ENCODE measurements at regions not wholly inside any gene's neighbourhood (a gene's known extent, or its start where the extent isn't known, plus 50 kb on each side); places are given as distances from the start of the nearest gene placed in this dataset.

- no TSS peak for BruUV-seq (replicated peaks)
- ATAC-seq, result no peak
- H3K27me3 ChIP-seq (replicated peaks in 1 of 2; ENCODE audit: control insufficient read depth in 2 of 2, insufficient read depth in 2 of 2, low read length in 1 of 2), result no peaks in the 10 kb centered on the region
- no peak overlapping the region for H3K9ac ChIP-seq (ENCODE audit: control insufficient read depth, insufficient read depth, low read length)
- no peaks in the 10 kb centered on the region for H3K4me1 ChIP-seq (ENCODE audit: control insufficient read depth, insufficient read depth, low read length)
- H3K79me2 ChIP-seq (ENCODE audit: control insufficient read depth, insufficient read depth, low read length), result no peaks in the 10 kb centered on the region
- no peaks in the 10 kb centered on the region for H4K20me1 ChIP-seq (ENCODE audit: control insufficient read depth, insufficient read depth)
- in situ Hi-C loops (cut with MboI) (no loop called here), intact Hi-C loops (cut with micrococcal nuclease; ENCODE audit: unreplicated experiment) (no loop called here)
- no peak overlapping the region for H3K4me3 ChIP-seq
- no peaks in the 10 kb centered on the region for H3K36me3 ChIP-seq (ENCODE audit: control insufficient read depth in 2 of 2, insufficient read depth in 2 of 2, low read length in 1 of 2)
- no peak overlapping the region for H3K4me2 ChIP-seq (ENCODE audit: control insufficient read depth, insufficient read depth)
- ChIA-PET SMC1A (ENCODE audit: uncharacterized antibody, unreplicated experiment) (interaction anchor here (0.6 kb wide), 1 partner anchor 316 kb away, joined by 3 read pairs; no protein-coding TSS in a partner anchor), POLR2A (no interaction called here), CTCF (no interaction called here), RAD21 (ENCODE audit: unreplicated experiment) (no interaction called here)
- no peak for FAIRE-seq
- no peaks in the 10 kb centered on the region for H3K9me3 ChIP-seq (replicated peaks; ENCODE audit: control insufficient read depth, insufficient read depth, low read length)
- no peak overlapping the region for H3K27ac ChIP-seq (ENCODE audit: control insufficient read depth, insufficient read depth)
- H2AFZ ChIP-seq (ENCODE audit: control insufficient read depth, low read depth, low read length), result no peak overlapping the region
- DNase-seq (ENCODE audit: low read depth, low spot score), result no peak
- TF ChIP-seq EED (IDR thresholded peaks at IDR 0.05; ENCODE audit: low read depth) (no peak), NFYB (IDR thresholded peaks at IDR 0.05; ENCODE audit: insufficient read depth, low read depth, low read length) (no peak), NKRF (conservative IDR thresholded peaks at IDR 0.05) (no peak), BCLAF1 (IDR thresholded peaks at IDR 0.05) (no peak), TARDBP (IDR thresholded peaks at IDR 0.05; ENCODE audit: borderline replicate concordance) (no peak), KAT2A (conservative IDR thresholded peaks at IDR 0.05; ENCODE audit: control insufficient read depth, low read depth, low read length) (no peak), CUX1 (IDR thresholded peaks at IDR 0.05; ENCODE audit: insufficient replicate concordance, low read depth, low read length) (no peak), ZNF217 (IDR thresholded peaks at IDR 0.05) (no peak), MLLT1 (IDR thresholded peaks at IDR 0.05) (no peak), IRF3 (IDR thresholded peaks at IDR 0.05) (no peak), PKNOX1 (IDR thresholded peaks at IDR 0.05) (no peak)
Observed at GRCh38 chrX:127457161-127457560, 595.0 kb downstream of the ACTRT1 start.

All from GM12878 (cell line).